Fibroblast of lung (primary cell): ENCODE measurements at regions not wholly inside any gene's neighbourhood (a gene's known extent, or its start where the extent isn't known, plus 50 kb on each side); places are given as distances from the start of the nearest gene placed in this dataset.

Experiments used
- EZH2 ChIP-seq: IDR thresholded peaks from 2 replicates; pipeline ENCODE4 v1.5.1; 2012; ENCODE audit warnings: low read length, control low read depth, mild to moderate bottlenecking; ENCODE audit errors: missing control alignments
- TF ChIP-seq, protein P1 (sequence below), 2 donors: IDR thresholded peaks in 1 of 2; conservative IDR thresholded peaks in 1 of 2; 1 replicate in 1 of 2; 2 replicates in 1 of 2; pipeline ENCODE4 v1.5.1; 2011 to 2012; ENCODE audit warnings: low read length in 2 of 2, control low read depth in 1 of 2, inconsistent platforms in 1 of 2, low read depth in 1 of 2, mild to moderate bottlenecking in 1 of 2

DNA sequence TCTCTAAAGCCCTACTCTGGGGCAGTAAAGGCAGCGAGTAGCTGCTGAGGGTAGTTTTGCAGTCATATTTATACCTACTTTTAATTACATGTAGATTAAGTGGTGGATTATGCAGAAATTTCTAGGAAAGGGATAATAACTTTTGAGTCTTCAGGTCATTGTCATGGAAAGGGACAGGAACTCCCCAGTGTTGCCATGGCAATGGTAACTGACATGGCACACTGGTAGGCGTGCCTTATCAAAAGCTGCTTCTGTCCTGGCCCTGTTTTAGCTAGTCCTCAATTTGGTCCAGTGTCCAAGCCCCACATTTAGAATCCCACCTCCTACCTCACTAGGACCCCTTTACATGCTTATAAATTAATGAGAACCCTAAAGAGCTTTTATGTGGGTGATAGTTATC is 303.1 kb downstream of the VRK1 start:
- TF ChIP-seq, protein P1, sequence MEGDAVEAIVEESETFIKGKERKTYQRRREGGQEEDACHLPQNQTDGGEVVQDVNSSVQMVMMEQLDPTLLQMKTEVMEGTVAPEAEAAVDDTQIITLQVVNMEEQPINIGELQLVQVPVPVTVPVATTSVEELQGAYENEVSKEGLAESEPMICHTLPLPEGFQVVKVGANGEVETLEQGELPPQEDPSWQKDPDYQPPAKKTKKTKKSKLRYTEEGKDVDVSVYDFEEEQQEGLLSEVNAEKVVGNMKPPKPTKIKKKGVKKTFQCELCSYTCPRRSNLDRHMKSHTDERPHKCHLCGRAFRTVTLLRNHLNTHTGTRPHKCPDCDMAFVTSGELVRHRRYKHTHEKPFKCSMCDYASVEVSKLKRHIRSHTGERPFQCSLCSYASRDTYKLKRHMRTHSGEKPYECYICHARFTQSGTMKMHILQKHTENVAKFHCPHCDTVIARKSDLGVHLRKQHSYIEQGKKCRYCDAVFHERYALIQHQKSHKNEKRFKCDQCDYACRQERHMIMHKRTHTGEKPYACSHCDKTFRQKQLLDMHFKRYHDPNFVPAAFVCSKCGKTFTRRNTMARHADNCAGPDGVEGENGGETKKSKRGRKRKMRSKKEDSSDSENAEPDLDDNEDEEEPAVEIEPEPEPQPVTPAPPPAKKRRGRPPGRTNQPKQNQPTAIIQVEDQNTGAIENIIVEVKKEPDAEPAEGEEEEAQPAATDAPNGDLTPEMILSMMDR (conservative IDR thresholded peaks at IDR 0.05 in 1 of 2, IDR thresholded peaks at IDR 0.05 in 1 of 2; ENCODE audit: low read depth in 1 of 2, low read length in 2 of 2) = no peak
- TF ChIP-seq EZH2 = no peak
